Stimulated activated CD4-positive, alpha-beta T cell treated with anti-CD3 and anti-CD28 coated beads, TNF-alpha, amount 100 ng/mL, for 48 hours (primary cell): ENCODE measurements at regions not wholly inside any gene's neighbourhood (a gene's known extent, or its start where the extent isn't known, plus 50 kb on each side); places are given as distances from the start of the nearest gene placed in this dataset.
"Not testable (repeated sequence)": the region's sequence is repeated elsewhere in the genome, so short reads cannot be mapped to it uniquely, and the experiment has no call there.

ENCODE experiments used
- DNase-seq, 3 donors: peaks; one replicate each; pipeline ENCODE4 v3.0.0-alpha.2; 2020; ENCODE audit warnings: low read depth in 3 of 3

DNA sequence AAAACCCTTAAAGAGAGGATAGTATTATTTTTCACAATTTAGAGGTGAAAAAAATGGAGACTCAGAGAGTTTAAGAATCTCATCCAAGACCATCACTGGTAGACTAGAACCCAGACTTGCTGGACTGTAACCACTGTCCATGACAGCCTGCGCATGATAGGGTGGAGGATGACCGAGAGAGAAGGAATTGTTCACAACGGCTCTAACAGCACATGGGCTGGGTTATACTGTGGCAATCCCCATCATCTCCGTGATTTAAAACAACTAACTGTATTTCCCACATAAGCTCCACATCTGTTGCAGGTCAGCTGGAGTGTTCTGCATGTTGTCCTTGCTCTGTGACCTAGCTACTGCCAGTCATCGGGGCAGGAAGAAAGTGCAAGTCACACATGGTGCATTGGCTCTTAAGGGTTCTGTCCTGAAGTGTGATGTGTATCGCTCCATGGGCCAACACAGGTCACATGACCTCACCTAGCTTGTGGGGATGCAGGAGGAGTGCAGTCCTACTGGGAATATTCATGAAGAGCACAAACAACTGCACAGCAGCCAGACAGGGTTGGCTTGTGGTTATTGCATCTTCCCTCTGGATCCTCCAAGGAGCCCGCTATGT lies 131.2 kb upstream of the MPHOSPH6 start:
- DNase-seq: no peak

DNA sequence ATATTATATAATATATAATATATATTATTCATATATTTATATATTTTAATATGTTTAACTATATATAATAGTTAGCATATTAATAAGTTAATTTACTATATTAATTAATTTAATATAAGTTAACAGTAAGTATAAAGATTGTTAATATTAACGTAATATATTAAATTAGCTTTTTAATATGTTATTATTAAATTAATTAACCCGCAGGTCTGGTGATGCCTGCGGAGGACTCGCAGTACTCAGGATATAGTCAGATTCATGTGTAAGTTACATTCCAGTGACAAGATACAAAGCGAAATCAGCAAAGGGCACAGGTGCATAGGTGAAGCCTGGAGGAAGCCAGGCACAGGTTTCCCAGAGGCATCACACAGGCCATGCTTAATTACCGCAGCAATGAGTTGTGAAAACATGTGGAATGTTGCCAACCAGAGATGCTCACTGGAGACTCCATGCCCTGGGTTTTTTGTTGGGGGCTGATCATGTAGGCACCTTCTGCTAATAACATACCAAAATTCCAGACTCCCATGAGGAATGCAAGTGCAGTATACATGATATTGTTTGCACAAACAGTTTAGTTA lies 130.4 kb upstream of the MPHOSPH6 start:
- DNase-seq: no peak

DNA sequence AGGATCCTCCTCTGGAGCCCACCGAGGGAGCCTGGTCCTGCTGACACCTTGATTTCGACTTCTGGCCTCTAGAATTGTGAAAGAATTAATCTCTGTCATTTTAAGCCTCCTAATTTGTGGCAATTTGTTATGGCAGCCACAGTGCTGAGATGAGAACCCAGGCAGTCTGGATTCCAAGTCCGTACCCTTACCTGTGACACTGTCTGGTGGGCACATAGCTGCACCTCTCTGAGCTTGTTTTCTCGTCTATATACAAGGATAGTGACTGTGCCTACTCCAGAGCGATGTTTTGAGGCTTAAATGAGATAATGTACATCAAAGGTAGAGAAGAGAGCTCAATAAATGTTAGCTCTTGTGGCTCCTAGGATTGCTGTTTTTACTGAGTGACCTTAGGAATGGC lies 128.4 kb upstream of the MPHOSPH6 start:
- DNase-seq: no peak

DNA sequence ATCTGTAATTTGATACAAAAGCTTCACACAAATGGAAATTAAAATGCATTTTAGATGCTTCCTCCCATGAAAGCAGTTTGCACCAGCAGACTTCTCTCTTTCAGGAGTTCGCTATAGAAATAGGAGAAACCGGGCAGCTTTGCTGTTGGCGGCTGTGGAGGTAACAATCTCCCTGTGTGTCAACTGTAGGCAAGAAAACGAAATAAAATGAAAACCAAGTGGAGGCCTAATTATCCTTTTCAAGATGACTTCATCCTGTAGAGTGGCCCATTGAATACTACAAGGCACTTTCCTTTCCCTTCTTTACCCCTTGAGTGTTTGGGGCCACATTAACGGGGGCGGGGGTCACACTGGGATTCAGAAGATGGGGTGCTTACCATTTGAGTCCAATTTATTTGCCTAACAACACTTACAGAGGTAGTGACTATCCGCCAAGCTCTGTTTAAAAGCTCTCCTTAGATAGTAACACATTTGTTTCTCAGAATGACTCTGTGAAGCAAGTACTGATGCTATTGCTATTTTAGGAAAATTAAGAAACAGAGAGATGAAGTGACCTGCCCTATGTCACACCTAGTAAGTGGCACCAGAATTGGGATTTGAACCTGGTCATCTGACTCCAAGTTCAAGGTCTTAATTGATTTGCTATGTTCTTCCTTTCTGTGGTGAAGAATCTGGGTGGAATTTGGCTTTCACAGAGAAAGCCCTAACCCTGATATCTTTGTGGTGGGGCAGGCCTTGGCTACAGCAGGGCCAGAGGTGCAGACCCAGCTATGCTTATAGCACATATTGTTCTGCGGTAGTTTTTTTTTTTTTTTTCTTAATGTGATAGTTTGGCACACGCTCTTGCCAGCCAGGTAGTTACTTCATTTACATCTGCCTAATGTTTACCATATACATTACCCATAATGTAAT lies 125.5 kb upstream of the MPHOSPH6 start:
- no peak for DNase-seq

DNA sequence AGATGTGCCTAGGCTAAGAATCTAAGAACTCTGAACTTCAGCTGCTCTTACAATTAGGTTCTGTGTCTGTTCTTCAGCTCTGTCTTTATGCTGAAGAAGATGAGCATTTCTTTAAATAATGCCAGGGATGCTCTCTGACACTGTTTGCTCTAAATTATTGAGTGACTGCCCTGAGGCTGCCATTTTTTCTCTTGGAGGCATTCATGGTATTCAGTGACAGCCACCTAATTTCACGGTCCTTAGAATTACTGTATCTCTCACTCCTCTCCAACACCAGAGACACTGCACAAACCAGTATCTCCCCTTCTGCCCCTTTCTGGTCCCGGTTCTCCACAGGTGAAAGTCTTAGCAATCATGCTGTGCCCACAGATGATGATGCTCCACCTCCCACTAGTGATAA lies 123.6 kb upstream of the MPHOSPH6 start:
- DNase-seq: no peak

DNA sequence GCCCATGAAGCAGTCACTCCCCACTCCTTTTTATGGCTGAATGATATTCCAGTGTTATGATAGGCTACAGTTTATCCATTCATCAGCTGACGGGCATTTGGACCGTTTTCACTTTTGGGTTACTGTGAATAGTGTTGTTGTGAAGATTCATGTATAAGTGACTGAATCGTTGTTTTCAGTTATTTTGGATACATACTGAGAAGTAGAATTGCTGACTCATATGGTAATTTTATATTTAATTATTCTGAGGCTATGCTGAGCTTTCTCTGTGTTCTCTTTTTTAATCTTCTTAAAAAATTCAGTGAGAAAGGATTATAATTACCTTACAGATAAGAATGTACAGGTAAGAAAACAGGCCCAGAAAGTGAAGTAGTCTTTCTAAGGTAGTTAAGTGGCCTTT lies 117.9 kb upstream of the MPHOSPH6 start:
- no peak for DNase-seq

DNA sequence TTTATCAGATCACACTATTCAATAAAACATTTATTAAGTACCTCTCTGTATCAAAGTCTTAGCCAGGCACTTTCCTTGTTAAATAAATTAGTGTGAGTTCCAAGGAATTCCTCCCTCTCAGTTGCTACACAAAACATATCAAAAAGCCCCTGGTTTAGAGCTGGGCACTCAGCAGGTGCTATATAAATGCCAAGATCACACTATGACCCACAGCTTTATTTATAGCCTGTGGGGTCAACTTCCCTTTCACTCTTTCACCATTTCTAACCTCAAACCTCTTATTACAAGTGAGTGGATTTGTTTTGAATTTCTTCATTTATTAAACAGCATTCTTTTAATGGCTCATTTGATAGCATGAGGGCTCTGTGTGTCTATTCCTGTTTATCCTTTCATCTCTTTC lies 112.6 kb upstream of the MPHOSPH6 start:
- DNase-seq: no peak

DNA sequence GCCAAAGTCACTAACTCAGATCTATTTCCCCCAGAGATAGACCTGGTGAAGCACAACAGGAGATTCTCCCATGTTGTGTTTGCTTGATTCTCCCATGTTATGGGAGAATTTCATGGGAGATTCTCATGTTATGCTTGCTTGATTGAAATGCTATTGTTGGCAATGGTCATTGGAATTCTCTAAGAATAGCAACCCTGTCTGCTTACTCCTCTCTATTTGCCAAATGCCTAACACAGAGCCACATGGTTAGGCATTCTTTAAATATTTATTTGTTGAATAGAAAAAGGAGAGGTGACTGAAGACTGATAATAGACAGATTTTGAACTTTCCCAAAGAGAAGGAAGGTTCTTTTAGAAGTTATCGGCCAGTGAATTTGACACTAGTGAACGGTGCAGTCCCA lies 111.5 kb upstream of the MPHOSPH6 start:
- DNase-seq: no peak

DNA sequence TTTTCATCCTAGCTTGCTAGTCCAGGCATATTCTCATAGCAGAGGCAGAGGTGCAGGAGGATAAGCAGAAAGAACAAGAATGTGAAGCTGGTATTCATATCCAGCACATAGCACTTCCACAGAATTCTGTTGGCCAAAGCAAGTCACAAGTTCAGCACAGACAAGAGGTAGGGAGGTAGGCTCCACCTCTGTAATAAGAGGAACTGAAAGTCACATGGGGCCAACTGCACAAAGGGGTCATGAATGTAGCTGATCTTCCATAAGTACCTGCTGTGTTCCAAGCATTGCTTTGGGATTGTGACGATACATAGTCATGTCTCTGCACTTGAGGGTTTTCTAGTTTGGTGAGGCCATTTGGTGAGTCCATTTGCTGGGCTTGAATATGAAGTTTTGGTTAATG lies 110.8 kb upstream of the MPHOSPH6 start:
- DNase-seq: no peak

DNA sequence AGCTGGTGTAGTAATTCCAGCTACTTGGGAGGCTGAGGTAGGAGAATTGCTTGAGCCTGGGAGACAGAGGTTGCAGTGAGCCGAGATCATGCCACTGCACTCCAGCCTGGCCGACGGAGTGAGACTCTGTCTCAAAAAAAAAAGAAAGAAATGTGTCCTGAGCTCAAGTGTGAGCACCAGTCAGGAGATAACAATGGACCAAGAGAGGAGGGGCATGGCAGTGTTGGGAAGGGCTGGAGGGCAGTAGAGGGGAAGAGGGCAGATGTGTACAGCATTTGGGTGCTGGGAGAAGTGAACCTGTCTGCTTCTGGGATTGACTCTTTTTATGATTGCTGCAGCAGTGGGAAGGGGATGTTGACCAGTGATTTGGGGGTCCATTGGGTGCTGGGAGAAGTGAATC lies 105.3 kb upstream of the MPHOSPH6 start:
- not testable (repeated sequence) for DNase-seq

DNA sequence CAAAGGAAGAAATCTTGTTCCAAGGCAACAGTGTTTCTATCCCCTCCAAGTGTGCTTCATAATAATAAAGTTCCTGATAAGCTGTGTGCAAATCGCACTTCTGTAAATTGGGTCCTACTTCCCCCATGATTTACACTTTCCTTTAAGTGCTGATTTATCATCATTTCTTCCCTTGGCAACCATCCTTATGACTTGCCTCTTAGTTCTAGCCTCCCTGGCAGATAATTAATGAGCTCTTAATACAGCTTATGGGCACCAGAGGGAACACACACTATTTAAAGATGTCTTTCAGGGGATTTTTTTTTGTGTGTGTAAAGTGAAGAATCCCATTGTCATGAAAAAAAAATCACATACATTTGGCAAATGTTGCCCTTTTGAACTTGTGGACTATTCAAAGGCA lies 101.6 kb upstream of the MPHOSPH6 start:
- no peak for DNase-seq

DNA sequence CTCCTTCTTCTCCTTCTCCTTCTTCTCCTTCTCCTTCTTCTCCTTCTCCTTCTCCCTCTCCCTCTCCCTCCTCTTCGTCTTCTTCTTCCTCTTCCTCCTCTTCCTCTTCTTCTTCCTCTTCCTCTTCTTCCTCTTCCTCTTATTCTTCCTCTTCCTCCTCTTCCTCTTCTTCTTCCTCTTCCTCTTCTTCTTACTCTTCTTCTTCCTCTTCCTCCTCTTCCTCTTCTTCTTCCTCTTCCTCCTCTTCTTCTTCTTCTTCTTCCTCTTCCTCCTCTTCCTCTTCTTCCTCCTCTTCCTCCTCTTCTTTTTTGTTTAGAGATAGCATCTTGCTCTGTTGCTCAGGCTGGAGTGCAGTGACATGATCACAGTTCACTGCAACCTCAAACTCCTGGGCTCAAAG lies 97.7 kb upstream of the MPHOSPH6 start:
- DNase-seq: not testable (repeated sequence)

DNA sequence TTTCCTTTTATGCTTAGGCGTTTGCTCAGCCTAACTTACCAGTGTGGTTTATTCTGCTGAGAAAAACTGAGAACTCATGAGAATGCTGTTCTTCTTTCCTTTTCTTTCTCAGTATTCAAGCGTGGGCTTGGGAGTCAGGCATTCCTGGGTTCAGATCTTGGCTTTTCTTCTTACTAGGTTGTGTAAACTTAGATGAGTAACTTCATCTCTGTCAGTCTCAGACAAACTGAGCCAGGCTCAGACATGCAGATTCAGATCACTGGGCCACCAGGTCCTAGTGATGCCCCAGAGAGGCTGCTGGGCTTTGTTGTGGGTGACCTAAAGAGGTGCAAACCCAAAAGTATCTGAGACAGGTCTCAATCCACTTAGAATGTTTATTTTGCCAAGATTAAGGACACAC lies 95.8 kb upstream of the MPHOSPH6 start:
- no peak for DNase-seq

DNA sequence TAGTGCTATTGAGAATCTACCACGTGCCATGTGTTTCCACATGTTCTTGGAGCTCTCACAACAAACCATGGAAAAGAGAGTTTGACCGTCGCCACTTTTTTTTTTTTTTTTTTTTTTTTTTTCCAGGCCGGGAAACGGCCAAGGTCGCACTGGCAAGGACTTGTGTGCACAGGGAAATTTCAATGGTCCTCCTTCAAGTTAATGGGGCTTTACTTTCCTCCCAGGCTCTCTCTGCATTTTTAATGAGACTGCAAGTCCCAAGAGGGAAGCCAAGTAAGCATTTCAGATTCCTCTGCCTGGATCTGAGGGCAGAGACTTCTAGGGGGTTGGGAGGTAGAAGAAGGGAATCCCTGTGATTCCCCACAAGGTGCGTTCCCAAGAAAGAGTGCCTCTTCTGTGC lies 94.7 kb upstream of the MPHOSPH6 start:
- no peak for DNase-seq

DNA sequence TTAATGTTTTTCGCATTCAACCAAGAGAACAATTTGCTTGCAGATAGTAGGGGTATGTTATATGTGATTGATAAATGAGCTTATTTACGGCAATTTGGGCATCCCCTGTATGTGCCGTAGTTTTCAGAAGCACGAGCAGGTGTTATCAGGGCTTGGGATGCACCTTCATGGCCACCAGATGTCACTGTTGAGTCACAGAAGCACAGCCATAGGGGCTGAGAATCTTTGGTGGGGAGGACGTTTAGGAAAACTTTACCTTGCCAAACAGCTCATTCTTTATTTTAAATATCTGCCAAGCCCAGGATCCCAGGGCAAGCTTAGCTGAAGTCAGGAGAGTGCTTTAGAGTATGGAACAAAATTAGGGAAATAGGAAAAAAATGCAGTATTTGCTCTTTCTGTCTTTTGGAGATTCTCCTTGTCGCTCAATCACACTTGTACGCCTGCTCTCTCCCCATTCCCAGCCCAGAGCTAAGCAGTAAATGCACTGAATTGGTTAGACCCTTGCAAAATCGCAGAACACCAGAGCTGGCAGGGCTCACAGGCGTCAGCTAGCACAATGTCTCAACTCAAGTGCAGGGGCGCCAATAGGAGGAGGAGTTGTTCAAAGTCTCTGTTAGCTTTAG lies 93.6 kb upstream of the MPHOSPH6 start:
- peak; percentile 3 to 39 (median 38) for DNase-seq

DNA sequence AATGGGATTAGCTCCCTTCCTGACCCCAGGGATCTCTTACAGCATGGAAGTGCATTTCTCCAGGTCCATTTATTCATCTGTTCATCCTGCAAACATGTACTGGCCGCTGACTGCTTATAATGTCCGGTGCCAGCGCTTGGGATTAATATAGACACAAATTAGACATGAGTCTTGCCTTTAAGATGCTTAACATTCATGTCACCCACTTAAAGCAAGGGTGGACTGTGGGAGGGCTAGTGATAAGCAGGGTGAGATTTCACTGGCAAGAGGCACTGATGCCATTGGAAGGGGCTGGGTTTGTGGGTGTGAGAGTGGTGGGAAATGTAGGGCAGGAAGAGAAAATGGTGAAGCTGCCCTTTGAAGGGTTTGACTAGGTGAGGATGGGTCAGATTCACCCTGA lies 92.2 kb upstream of the MPHOSPH6 start:
- no peak for DNase-seq

DNA sequence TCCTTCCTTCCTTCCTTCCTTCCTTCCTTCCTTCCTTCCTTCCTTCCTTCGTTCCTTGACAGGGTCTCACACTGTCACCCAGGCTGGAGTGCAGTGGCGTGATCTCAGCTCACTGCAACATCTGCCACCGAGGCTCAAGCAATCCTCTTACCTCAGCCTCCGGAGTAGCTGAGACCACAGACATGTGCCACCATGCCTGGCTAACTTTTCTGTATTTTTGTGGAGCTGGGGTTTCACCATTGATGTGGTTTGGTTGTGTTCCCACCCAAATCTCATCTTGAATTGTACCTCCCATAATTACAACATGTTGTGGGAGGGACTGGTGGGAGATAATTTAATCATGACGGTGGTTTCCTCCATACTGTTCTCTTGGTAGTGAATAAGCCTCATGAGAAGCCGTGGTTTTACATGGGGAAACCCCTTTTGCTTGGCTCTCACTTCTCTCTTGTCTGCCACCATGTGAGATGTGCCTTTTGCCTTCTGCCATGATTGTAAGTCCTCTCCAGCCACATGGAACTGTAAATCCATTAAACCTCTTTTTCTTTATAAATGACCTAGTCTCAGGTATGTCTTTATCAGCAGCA lies 90.3 kb upstream of the MPHOSPH6 start:
- no peak for DNase-seq

DNA sequence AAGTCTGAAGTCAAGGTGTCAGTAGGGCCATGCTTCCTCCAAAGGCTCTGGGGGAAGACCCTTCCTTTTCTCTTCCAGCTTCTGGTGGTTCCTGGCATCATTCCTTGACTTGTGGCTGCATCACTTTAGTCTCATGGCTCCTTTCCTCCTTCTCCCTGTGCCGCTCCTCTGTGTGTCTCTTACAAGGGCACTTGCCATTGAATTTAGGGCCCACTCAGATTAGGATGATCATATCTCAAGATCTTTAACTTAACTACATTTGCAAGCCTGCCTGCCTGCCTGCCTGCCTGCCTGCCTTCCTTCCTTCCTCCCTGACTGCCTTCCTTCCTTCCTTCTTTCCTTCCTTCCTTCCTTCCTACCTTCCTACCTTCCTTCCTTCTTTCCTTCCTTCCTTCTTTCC lies 89.7 kb upstream of the MPHOSPH6 start:
- DNase-seq: no peak

DNA sequence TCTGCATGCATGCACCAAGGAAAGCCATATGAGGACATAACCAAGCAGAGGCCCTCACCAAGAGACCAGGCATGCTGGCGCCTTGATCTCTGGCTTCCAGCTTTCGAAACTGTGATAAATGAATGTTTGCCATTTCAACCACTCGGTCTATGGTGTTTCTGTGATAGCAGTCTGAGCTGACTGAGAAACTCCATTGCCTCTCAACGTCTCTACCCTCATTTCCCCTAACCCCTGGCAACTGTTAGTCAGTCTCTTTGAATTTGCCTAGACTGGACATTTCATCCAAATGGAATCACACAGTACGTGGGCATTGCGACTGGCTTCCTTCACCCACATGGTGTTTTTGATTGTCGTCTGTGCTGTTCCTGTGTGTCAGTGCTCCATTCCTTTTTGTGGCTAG lies 88.0 kb upstream of the MPHOSPH6 start:
- DNase-seq: no peak

DNA sequence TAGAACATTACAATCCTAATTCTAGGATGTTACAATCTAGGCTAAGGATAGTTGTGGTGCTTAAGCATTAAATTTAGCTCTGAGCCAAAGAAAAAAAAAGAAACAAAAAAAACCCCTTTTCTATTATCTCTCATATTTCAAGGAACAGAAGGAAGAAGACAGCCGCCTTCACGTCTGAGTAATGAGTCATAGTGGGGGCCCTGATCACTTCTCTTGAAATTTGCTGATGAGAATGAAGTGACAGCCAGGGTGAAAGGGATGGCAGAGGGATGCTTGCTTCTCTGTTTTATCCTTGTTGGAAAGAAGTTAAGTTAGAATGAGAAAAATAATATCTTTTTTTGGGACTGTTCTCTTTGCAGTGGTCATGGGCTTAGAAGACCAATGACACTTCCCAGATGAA lies 82.6 kb upstream of the MPHOSPH6 start:
- no peak for DNase-seq

DNA sequence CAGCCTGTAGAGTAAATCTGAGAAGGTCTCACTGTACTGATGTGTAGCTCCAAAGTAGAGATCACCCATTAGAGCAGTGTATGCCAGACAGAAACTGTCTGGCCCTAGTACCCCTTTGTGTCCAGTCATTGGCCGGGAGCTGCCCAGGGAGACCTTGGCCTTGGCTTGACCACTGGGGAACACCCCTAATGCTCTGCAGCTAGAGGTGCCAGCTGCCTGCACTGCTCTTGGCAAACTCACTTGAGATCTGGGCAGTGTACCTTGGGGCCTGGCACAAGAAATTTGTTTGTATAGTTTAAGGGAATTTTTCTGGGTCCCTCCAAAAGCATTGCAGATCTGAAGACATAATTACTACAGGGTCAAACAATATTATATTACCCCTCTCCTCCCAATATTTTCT lies 78.7 kb upstream of the MPHOSPH6 start:
- DNase-seq: no peak

DNA sequence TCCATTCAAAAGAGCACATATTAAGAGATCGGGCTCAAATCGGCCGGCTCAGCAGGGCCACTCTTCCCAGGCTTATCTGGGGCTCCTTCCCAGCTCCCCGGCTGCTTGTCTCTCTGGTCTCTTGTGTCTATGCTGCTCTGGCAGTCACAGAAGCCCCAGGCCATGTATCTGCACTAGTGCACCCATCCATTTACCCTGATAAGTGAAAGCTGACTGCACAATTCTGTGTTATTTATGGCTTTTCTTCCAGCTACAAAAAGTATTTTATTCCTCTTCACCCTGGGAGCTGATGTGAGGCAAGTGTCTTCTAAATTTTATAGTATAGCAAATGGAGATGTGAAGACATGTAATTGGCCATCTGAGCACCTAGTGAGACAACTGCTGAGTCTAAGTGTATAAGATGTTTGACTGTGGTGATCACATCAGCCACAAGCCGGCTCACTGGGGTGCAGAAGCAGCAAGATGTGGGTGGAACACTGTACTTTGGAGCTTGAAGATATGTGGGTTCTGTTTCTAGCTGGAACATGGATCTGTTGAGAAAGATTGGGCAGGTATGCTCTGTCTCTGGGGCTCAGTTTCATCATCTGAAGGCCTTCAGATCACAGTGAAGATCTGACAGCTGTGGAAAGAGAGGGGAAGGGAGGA lies 78.1 kb upstream of the MPHOSPH6 start:
- DNase-seq: no peak
